ENCODE measurements at regions not wholly inside any gene's neighbourhood (a gene's known extent, or its start where the extent isn't known, plus 50 kb on each side); places are given as distances from the start of the nearest gene placed in this dataset.
A peak's percentile ranks its signal among the peaks of the same experiment; 100 is the strongest.

DNA sequence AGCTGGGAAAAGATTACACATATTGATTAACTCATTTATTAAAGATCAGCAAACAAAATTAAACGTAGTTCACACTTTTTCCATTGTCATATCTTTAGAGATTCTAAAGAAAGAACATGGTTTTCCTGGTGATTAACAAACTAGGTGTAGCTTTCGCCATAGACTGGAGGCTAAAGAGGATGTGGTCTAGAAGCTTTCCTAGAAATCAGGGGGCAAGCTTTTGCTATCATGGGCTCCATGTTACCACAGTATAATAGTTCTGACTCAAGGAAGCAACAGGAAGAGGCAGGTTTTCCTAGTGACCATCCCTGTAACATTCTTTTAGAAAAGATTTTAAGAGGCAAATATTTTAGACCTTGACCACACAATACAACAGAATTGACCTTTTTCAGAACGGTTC lies 232.7 kb downstream of the METTL4 start:
- DNase-seq: no peak

DNA sequence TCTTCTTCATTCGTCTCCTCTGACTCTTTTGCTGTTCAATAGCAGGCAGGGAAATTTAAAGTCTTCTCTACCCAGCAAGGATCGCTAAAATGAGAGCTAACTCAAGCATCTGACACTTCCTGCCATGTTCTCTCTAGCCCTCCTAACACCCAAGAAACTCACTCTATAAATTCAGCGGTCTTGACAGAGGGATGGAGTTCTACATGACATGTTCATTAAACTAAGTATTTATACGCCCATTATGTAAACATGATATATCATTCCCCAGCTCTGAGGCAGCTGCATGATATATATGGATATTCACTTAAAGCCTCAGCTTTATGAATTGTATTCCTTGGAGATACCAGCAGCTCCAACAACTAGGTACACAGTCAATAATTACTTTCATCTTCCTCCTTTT lies 231.0 kb downstream of the METTL4 start:
- DNase-seq: peak; percentile 39

- no peak for DNase-seq
Observed at GRCh38 chr18:2348003-2348402, 223.3 kb downstream of the METTL4 start.

DNA sequence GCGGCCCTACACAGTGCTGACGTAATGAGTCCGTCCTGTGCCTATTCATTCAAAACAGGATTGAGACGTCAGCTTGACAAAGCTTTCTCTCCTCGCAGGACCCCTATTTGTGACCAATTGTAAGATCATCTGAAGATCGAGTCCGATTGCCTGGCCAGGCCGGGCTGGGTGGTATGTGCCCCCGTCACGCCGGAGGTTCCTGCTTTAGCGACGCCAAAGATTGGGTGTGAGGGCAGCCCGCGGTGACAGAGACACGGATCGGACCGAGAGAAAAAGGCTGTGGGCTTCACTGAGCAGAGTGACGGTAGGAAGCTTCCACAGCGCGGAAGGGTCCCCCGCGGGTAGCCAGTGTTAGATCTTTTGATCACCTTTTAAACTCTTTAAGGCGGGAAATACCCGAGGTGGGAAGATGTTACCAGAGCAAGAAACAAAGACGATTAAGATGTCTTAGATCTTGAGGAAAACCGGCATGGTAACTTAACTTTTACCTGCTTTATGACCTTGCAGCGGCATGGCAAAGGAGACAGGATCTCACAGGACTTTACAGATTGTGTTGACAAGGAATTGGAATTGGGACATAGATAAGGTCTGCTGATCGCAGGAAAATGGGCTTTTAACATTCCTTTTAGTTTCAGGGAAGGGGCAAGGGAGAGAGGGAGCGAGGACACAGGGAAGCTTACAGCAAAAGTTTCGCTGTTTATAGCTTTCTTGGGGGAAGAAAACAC lies 220.0 kb downstream of the METTL4 start:
- no peak for DNase-seq

DNA sequence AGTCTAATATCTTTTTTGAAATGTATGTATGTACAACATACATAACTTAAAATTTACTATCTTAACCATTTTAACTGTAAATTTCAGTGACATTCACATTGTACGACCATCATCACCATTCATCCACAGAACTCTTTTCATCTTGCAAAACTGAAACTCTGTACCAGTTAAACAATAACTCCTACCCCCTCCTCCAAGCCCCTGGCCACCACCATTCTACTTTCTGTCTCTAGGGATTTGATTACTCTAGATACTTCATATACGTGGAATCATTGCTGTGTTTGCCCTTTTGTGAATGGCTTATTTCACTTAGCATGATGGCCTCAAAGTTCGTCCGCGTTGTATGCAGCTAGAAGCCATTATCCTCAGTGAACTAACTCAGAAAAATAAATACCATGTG lies 217.0 kb downstream of the METTL4 start:
- DNase-seq: no peak

- DNase-seq: no peak
Observed at GRCh38 chr18:2356906-2357305, 214.4 kb downstream of the METTL4 start.

DNA sequence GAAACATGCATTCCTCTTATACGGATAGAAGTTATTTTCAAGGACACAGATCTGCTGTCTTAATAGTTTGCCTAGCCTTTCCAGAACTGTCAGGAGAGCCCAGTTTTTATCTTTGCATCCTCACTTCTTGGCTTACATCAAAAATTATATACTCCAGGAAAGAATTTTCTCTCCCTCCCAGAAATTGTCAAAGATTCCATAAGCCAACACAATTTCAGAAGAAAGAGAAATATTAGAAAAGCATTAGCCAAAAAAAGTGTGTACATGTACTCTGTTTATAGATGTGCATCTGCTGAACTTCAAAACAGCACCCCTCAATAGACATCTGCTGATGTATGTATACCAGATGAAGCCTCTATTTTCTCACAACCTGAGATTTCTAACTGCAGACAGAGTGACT lies 210.4 kb downstream of the METTL4 start:
- no peak for DNase-seq

DNA sequence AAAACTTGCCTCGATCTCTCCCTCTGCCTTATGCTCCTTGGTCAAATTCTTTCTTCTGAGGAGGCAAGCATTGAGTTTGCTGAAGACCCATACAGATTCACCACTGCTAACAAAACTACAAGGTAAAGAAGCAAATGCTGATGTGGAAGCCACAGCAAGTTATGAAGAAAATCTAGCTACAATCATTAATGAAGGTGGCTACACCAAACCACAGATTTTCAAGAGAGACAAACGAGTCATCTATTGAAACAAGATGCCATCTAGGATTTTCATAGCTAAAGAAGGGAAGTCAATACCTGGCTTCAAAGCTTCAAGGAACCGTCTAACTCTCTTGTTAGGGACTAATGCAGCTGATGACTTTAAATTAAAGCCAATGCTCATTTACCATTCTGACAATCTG lies 203.2 kb downstream of the METTL4 start:
- DNase-seq: no peak

- no peak for DNase-seq
Observed at GRCh38 chr18:2376707-2377106, 194.6 kb downstream of the METTL4 start.

DNA sequence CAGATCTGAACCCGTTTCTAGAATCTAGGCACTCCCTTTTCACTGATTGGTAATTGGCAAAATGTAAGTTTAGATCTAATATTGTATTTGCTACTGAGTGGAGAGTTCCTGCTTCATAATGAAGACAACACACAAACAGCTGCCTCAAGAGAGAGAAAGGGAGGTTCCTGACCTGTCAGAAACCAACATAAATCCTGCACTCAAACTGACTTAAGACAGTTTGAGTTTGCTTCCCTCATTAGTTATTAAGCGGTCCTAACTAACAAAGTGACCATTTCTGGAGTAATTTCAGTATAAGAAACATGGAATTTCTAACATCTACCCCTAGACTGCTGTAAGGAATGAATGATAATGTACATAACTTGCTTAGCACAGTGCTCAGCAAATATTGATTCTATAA lies 191.2 kb downstream of the METTL4 start:
- DNase-seq: no peak

DNA sequence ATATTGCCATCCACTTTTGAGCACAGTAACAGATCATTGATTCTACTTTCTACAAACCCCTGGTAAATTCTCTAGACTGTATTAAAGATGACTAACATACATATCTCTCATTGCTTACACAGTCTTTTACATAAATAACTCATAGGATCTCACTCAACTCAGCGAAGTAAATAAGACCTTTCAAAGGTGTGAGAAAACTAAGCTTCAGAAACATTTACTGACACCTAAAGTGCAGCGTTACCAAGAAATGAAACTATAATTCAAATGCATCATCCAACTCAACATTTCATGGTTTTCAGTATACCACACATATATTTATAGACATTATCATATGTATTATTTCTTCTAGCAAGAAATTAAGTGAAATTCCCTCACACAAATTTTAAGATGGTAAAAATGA lies 189.8 kb downstream of the METTL4 start:
- no peak for DNase-seq

GRCh38 chr18:2387588-2387987 lies 183.7 kb downstream of the METTL4 start:
- DNase-seq: no peak

DNA sequence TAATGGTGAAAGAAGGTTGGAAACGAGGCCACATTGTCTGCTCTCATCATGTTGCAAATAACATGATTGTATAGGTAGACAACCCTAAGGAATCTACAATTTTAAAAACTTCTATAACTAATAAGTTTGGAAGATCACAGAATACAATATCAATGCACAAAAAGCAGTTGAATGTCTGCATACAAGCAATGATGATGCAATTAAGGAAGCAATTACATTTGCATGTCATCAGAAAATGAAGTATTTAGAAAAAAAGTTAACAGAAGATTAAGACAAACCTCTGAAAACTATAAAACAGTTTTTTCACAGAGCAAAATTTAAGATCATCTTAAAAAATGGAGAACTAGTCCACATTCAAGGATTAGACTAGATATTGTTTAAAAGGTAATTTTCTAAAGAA lies 181.1 kb downstream of the METTL4 start:
- no peak for DNase-seq

- DNase-seq: no peak
Observed at GRCh38 chr18:2391470-2391869, 179.8 kb downstream of the METTL4 start.

GRCh38 chr18:2392446-2392845 lies 178.9 kb downstream of the METTL4 start:
- no peak for DNase-seq

GRCh38 chr18:2394684-2395083 lies 176.6 kb downstream of the METTL4 start:
- DNase-seq: no peak

DNA sequence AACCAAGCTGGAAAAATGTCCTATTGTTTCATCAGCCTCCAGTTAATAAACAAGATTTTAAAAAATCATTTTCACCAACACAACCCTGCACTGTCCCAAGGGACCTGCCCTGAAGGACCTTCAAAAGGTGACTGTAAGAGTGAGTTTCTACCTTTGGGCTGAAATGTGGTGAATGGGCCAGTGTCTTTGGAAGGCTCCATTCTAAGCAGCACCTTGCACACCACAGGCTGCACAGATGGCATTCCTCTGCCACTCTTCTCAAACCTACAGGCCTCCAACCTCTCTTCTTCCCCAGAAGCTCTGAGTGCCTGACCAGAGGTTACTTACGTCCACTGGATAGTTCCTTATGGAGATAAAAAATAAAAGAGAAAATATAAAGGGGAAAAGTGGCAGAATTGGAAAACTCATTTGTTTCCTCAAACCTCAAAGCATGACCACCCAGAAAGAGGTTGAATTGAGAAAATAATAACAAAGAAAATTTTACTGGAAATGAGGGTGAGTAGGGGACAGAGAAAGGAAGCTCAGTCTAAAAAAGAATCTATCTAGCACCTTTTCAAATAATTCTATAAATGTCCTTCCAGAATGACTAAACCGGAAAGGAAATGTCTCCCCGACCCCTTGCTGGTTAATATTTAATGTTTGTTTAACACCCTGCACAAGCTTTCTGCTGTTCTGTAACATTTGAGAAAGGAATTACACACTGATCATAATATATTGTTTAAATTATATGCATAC lies 175.7 kb downstream of the METTL4 start:
- no peak for DNase-seq

GRCh38 chr18:2396162-2396505 lies 175.2 kb downstream of the METTL4 start:
- DNase-seq: no peak

DNA sequence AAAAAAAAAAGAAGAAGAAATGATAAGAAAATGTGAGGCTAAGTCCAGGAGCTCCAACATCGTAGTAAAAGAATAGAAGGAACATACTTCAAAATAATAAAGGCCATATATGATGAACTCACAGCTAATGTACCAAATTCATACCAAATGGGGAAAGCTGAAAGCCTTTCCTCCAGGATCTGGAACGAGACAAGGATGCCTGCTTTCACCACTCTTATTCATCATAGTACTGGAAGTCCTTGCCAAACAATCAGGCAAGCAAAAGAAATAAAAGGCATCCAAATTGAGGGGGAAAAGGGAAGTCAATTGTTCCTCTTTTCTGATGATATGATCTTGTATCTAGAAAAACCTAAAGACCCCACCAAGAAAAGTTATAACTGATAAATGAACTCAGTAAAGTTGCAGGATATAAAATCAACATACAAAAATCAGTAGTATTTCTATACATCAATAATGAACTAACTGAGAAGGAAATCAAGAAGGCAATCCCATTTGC lies 170.6 kb downstream of the METTL4 start:
- DNase-seq: no peak

- DNase-seq: no peak
Observed at GRCh38 chr18:2402084-2402483, 169.2 kb downstream of the METTL4 start.

DNA sequence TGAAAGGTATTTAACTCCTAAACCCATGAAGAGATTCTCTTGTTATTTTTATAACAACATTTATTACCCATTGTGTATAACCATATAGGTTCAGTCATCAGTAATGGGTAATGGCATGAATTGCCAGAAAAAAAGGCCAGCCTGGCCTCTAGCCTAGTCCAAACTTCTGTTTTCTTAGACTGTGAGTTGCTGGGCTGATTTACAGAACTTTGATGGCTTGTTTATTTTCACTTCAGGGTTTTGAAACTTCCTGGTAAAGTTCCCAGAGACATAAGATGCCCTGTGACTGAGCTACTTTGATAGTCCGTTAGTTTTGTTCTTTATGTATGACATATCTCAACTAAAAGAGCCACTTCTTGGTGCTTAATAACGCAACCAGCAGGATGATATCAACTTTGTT lies 164.8 kb downstream of the METTL4 start:
- DNase-seq: no peak

DNA sequence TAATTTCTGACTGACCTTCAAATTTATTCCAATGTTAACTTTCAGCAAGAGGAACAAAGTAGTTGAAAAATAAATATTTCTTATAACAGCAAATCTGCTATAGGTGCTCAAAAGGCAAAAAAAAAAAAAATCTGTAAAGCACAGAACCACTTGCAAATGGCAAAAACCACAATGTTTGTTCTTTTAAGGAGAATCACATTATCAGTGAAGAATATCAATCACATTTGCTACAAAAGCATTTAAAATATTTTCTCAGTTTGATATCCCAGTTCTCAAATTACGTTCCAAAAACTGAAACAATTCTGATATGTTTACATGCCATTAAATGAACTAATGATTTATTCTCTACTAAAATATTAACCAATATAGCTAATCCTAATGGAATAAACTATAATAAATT lies 163.3 kb downstream of the METTL4 start:
- no peak for DNase-seq

DNA sequence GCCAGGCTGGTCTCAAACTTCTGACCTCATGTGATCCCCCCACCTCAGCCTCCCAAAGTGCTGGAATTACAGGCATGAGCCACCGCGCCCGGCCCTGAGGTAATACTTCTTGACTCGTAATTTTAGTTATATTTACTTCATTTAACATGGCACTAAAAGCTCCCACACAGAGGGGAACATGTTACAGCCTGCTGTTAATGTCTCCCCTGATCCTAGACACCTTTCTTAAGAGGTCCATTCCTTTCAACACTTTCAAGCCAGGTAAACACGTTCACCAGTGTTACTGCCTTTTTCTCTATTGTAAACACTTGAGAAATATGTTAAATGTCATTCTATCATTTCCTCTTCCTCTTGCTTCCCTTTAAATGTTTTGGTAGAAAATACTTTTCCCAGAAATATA lies 161.4 kb downstream of the METTL4 start:
- DNase-seq: no peak

DNA sequence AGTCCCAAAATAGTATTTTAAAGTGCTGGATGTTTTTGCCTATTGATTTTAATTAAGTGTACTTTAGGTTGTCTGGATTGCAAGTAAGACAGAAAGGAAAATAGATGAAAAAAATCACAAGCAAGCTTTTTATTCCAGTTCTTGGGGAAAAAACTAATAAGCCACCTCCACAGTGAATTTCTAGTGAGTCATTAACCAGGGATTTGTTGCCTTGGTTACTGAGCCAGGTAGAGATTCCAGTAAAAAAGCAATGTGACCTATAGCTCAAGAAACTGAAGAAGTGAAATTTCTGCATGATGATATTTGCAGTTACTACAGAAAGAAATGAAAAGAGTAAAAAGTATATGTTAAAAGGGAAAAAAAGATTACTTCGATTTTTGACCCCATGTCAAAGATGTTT lies 160.6 kb downstream of the METTL4 start:
- DNase-seq: no peak

Data from NCI-H69 (cell line).